ENCODE measurements at regions not wholly inside any gene's neighbourhood (a gene's known extent, or its start where the extent isn't known, plus 50 kb on each side); places are given as distances from the start of the nearest gene placed in this dataset.
A peak's percentile ranks its signal among the peaks of the same experiment; 100 is the strongest.

GRCh38 chr6:23532227-23532626 is 593.8 kb upstream of the NRSN1 start:
- TF ChIP-seq GATA3 (IDR thresholded peaks at IDR 0.05; ENCODE audit: low read depth, low read length): no peak
- no peak for TF ChIP-seq GATA2 (IDR thresholded peaks at IDR 0.05; ENCODE audit: low read depth, low read length)

GRCh38 chr6:23533311-23533710 is 592.7 kb upstream of the NRSN1 start:
- TF ChIP-seq GATA2 (IDR thresholded peaks at IDR 0.05; ENCODE audit: low read depth, low read length) (no peak), GATA3 (IDR thresholded peaks at IDR 0.05; ENCODE audit: low read depth, low read length) (no peak)

- TF ChIP-seq GATA3 (IDR thresholded peaks at IDR 0.05; ENCODE audit: low read depth, low read length) (no peak), GATA2 (IDR thresholded peaks at IDR 0.05; ENCODE audit: low read depth, low read length) (no peak)
Measured at GRCh38 chr6:23533944-23534343, 592.1 kb upstream of the NRSN1 start.

- no peak for TF ChIP-seq GATA2 (IDR thresholded peaks at IDR 0.05; ENCODE audit: low read depth, low read length)
- TF ChIP-seq GATA3 (IDR thresholded peaks at IDR 0.05; ENCODE audit: low read depth, low read length): no peak
Measured at GRCh38 chr6:23534351-23534750, 591.7 kb upstream of the NRSN1 start.

- TF ChIP-seq GATA2 (IDR thresholded peaks at IDR 0.05; ENCODE audit: low read depth, low read length): no peak
- TF ChIP-seq GATA3 (IDR thresholded peaks at IDR 0.05; ENCODE audit: low read depth, low read length): no peak
Measured at GRCh38 chr6:23535101-23535500, 590.9 kb upstream of the NRSN1 start.

GRCh38 chr6:23537828-23538227 is 588.2 kb upstream of the NRSN1 start:
- TF ChIP-seq GATA2 (IDR thresholded peaks at IDR 0.05; ENCODE audit: low read depth, low read length): no peak
- no peak for TF ChIP-seq GATA3 (IDR thresholded peaks at IDR 0.05; ENCODE audit: low read depth, low read length)

GRCh38 chr6:23547851-23548250 is 578.2 kb upstream of the NRSN1 start:
- TF ChIP-seq GATA3 (IDR thresholded peaks at IDR 0.05; ENCODE audit: low read depth, low read length) (no peak), GATA2 (IDR thresholded peaks at IDR 0.05; ENCODE audit: low read depth, low read length) (no peak)

GRCh38 chr6:23559587-23560343 is 566.2 kb upstream of the NRSN1 start:
- TF ChIP-seq GATA2 (IDR thresholded peaks at IDR 0.05; ENCODE audit: low read depth, low read length): peak; percentile 15; the same call in 1 of the 2 replicates
- no peak for TF ChIP-seq GATA3 (IDR thresholded peaks at IDR 0.05; ENCODE audit: low read depth, low read length)

- TF ChIP-seq GATA2 (IDR thresholded peaks at IDR 0.05; ENCODE audit: low read depth, low read length): no peak
- TF ChIP-seq GATA3 (IDR thresholded peaks at IDR 0.05; ENCODE audit: low read depth, low read length): no peak
Measured at GRCh38 chr6:23561732-23562131, 564.3 kb upstream of the NRSN1 start.

- no peak for TF ChIP-seq GATA2 (IDR thresholded peaks at IDR 0.05; ENCODE audit: low read depth, low read length)
- TF ChIP-seq GATA3 (IDR thresholded peaks at IDR 0.05; ENCODE audit: low read depth, low read length): no peak
Measured at GRCh38 chr6:23562554-23562953, 563.5 kb upstream of the NRSN1 start.

- no peak for TF ChIP-seq GATA2 (IDR thresholded peaks at IDR 0.05; ENCODE audit: low read depth, low read length)
- TF ChIP-seq GATA3 (IDR thresholded peaks at IDR 0.05; ENCODE audit: low read depth, low read length): no peak
Measured at GRCh38 chr6:23563323-23563722, 562.7 kb upstream of the NRSN1 start.

GRCh38 chr6:23566418-23566817 is 559.6 kb upstream of the NRSN1 start:
- no peak for TF ChIP-seq GATA3 (IDR thresholded peaks at IDR 0.05; ENCODE audit: low read depth, low read length)
- TF ChIP-seq GATA2 (IDR thresholded peaks at IDR 0.05; ENCODE audit: low read depth, low read length): no peak

- TF ChIP-seq GATA3 (IDR thresholded peaks at IDR 0.05; ENCODE audit: low read depth, low read length) (no peak), GATA2 (IDR thresholded peaks at IDR 0.05; ENCODE audit: low read depth, low read length) (no peak)
Measured at GRCh38 chr6:23568292-23568691, 557.7 kb upstream of the NRSN1 start.

- TF ChIP-seq GATA2 (IDR thresholded peaks at IDR 0.05; ENCODE audit: low read depth, low read length): no peak
- no peak for TF ChIP-seq GATA3 (IDR thresholded peaks at IDR 0.05; ENCODE audit: low read depth, low read length)
Measured at GRCh38 chr6:23584134-23584763, 541.8 kb upstream of the NRSN1 start.

GRCh38 chr6:23587582-23587981 is 538.4 kb upstream of the NRSN1 start:
- TF ChIP-seq GATA2 (IDR thresholded peaks at IDR 0.05; ENCODE audit: low read depth, low read length): no peak
- no peak for TF ChIP-seq GATA3 (IDR thresholded peaks at IDR 0.05; ENCODE audit: low read depth, low read length)
